SJCRH30 (cell line): ENCODE measurements at regions not wholly inside any gene's neighbourhood (a gene's known extent, or its start where the extent isn't known, plus 50 kb on each side); places are given as distances from the start of the nearest gene placed in this dataset.

Experiments
- DNase-seq, 2 experiments: peaks; one replicate each; pipeline ENCODE4 v3.0.0-alpha.2; 2015 to 2020
- H3K27ac ChIP-seq: fragments of 250-450 bp; sonication (Bioruptor Pico); 2 replicates; pipeline ENCODE4 v1.5.1; 2020; ENCODE audit warnings: mild to moderate bottlenecking, moderate library complexity
- H3K27me3 ChIP-seq: fragments of 250-450 bp; sonication (Bioruptor Pico); 2 replicates; pipeline ENCODE4 v1.5.1; 2020; ENCODE audit warnings: mild to moderate bottlenecking, moderate library complexity
- H3K36me3 ChIP-seq: fragments of 250-450 bp; sonication (Bioruptor Pico); 2 replicates; pipeline ENCODE4 v1.5.1; 2020; ENCODE audit warnings: mild to moderate bottlenecking, moderate library complexity
- H3K4me1 ChIP-seq: fragments of 250-450 bp; sonication (Bioruptor Pico); 2 replicates; pipeline ENCODE4 v1.5.1; 2020; ENCODE audit warnings: mild to moderate bottlenecking, moderate library complexity
- H3K4me3 ChIP-seq: fragments of 250-450 bp; sonication (Bioruptor Pico); 2 replicates; pipeline ENCODE4 v1.5.1; 2020; ENCODE audit warnings: mild to moderate bottlenecking, moderate library complexity
- H3K9me3 ChIP-seq: fragments of 250-450 bp; sonication (Bioruptor Pico); replicated peaks from 2 replicates; pipeline ENCODE4 v1.5.1; 2020; ENCODE audit warnings: mild to moderate bottlenecking, moderate library complexity

DNA sequence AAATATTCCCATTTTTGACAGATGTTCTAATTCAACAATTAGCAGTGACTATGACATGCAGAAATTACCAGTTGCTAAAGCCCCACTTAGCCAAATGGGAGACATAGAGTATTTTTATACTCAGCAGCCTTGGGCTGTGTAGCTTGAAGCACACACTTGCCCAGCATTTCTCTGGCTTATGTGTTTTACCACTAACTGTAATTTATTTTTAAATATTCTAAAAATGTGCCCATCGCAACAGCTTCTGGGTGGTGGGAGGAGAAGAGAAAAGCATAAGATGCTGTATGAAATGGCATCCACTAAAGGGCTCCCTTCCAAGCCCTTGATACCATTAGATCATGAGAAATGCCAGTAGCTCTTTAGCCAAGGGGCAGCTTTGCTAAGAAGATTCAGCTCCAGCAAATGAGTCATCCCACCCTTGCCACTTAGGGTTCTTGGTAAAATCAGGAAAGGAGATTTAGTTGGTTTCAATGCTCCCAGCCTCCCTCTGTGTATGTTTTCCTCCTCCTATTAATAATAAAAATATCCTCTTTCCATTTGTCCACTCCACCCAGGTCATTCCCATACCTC, 462.7 kb upstream of the DEPDC1 start:
- no peak overlapping the region for H3K27ac ChIP-seq
- DNase-seq: no peak
- no peaks in the 10 kb centered on the region for H3K27me3 ChIP-seq
- no peaks in the 10 kb centered on the region for H3K9me3 ChIP-seq
- H3K4me3 ChIP-seq: no peak overlapping the region
- no peaks in the 10 kb centered on the region for H3K36me3 ChIP-seq
- no peaks in the 10 kb centered on the region for H3K4me1 ChIP-seq

DNA sequence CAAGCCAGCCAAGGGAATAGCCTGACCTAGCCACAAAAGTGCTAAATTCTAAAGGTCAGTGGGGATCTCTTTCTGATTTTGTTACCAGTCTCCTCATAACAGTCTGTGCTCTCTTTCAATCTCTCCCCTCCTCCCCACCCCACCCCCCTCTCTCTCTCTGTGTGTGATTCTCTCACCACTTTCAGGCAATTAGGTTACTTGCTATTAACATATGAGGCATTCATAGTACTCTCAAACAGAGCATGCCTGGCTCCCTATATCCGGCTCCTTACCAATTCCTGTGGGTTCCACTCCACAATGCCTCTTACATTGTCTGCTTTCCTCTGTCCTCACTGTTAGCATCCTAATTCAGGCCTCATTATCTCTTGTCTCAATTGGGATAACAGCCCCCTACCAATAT, 464.3 kb upstream of the DEPDC1 start:
- Histone ChIP-seq H3K4me3 (no peak overlapping the region), H3K4me1 (no peaks in the 10 kb centered on the region), H3K27ac (no peak overlapping the region), H3K27me3 (no peaks in the 10 kb centered on the region), H3K36me3 (no peaks in the 10 kb centered on the region), H3K9me3 (no peaks in the 10 kb centered on the region)
- no peak for DNase-seq

DNA sequence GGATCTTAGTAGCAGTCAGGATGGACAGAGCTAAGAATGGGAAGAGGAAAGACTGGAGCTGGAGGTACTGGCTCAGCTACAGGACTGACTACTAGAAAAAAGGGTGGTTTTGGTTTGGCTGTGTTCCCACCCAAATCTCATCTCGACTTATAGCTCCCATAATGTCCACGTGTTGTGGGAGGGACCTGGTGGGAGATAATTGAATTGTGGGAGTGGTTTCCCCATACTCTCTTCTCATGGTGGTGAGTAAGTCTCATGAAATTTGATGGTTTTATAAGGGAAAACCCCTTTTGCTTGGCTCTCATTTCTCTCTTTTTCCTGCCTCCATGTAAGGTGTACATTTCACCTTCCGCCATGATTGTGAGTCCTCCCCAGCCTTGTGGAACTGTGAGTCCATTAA, 466.5 kb upstream of the DEPDC1 start:
- Histone ChIP-seq H3K9me3 (no peaks in the 10 kb centered on the region), H3K27ac (no peak overlapping the region), H3K27me3 (no peaks in the 10 kb centered on the region), H3K4me1 (no peaks in the 10 kb centered on the region), H3K4me3 (no peak overlapping the region), H3K36me3 (no peaks in the 10 kb centered on the region)
- no peak for DNase-seq

DNA sequence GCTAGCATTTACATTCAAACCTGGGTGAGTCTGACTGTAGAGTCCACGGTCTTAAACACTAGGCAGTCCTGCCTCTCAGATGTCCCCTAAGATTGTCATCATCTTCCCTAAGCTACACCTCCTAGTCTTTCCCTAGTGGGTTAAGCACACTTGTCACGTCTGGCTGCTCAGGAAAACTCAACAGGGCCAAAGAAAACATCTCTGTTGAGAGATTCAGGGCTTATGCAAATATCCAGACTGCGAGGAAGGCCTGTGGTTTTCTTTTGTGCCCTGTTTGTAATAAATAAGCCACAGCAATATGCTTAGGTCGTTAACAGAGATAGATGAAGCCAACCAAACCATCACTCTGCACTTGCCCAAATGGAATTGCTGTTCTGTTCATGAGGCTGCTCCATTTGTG, 472.6 kb upstream of the DEPDC1 start:
- Histone ChIP-seq H3K4me3 (no peak overlapping the region), H3K27me3 (no peaks in the 10 kb centered on the region), H3K4me1 (no peaks in the 10 kb centered on the region), H3K36me3 (no peaks in the 10 kb centered on the region), H3K9me3 (no peaks in the 10 kb centered on the region), H3K27ac (no peak overlapping the region)
- no peak for DNase-seq

DNA sequence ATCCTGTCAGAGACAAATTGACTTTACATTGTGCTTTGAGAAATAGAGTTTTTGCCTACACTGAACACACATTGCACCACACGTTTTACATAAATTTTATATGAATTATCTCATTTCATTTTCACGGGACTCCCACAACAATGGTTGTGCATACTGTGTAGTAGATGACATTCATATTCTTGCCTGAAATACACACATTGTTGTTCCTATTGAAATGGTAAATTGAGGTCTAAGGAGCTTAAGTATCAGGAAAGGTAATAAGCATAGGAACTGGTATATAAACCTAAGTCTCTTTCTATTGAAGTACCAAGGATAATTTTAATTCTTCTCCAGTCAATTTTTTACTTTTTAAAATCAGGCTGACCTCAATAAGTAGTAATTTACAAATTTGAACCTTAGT, 473.7 kb upstream of the DEPDC1 start:
- Histone ChIP-seq H3K4me3 (no peak overlapping the region), H3K27me3 (no peaks in the 10 kb centered on the region), H3K27ac (no peak overlapping the region), H3K36me3 (no peaks in the 10 kb centered on the region), H3K9me3 (no peaks in the 10 kb centered on the region), H3K4me1 (no peaks in the 10 kb centered on the region)
- DNase-seq: no peak

DNA sequence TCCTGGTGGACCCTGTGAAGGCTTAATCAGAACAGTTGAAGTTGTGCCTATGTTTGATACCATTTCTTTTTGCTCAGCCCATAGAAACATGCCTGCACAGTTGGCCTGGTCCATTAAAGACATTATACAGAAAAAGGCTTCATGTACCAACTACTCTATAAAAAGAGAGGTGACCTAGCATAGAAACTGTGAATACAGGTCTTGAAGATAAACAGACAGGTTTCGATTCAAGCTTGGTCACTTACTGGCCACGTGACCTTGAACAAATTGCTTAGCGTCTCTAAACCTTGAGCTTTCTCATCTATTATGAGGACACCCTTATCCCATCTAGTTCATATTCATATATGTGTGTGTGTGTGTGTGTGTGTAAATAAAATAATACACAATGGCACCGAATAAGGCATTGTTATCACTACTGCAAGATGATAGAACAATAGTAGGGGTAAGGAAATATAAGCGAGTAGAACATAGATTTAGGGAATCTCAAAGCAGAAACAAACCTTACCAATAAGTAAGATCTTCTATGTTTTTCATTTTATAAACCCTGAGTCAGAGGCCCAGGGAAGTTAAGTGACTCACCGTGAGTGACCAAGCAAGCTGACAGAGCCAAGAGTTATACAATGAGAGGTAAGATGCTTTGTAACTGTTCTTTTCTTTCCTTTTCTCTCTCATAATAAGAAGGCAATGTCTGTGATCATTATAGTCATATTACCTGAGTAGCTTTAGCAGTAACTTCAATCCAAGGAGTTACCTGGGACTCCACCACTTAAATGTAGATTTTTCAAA, 476.8 kb upstream of the DEPDC1 start:
- H3K27me3 ChIP-seq: no peaks in the 10 kb centered on the region
- H3K9me3 ChIP-seq: no peaks in the 10 kb centered on the region
- no peak overlapping the region for H3K27ac ChIP-seq
- no peak overlapping the region for H3K4me3 ChIP-seq
- no peaks in the 10 kb centered on the region for H3K4me1 ChIP-seq
- no peaks in the 10 kb centered on the region for H3K36me3 ChIP-seq
- no peak for DNase-seq

DNA sequence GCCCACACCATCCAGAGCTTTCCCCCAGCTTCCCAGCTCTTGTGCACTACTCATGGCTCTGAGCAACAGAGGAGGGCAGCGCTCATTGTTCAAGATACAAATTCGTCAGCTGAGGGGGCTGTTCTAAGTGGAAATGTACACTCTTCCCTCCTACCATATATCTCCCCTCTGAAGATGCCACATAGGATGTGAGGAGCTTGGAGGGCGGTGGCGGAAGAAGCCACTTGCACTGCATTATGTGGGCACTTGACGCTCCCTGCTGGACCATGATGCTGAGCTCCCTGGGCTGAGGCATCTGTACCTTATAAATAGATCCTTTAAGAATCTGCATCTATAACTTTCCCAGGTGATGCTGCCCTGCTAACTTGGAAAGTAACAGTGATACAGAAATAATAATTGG, 477.6 kb upstream of the DEPDC1 start:
- Histone ChIP-seq H3K27ac (no peak overlapping the region), H3K27me3 (no peaks in the 10 kb centered on the region), H3K4me1 (no peaks in the 10 kb centered on the region), H3K36me3 (no peaks in the 10 kb centered on the region), H3K9me3 (no peaks in the 10 kb centered on the region), H3K4me3 (no peak overlapping the region)
- no peak for DNase-seq

DNA sequence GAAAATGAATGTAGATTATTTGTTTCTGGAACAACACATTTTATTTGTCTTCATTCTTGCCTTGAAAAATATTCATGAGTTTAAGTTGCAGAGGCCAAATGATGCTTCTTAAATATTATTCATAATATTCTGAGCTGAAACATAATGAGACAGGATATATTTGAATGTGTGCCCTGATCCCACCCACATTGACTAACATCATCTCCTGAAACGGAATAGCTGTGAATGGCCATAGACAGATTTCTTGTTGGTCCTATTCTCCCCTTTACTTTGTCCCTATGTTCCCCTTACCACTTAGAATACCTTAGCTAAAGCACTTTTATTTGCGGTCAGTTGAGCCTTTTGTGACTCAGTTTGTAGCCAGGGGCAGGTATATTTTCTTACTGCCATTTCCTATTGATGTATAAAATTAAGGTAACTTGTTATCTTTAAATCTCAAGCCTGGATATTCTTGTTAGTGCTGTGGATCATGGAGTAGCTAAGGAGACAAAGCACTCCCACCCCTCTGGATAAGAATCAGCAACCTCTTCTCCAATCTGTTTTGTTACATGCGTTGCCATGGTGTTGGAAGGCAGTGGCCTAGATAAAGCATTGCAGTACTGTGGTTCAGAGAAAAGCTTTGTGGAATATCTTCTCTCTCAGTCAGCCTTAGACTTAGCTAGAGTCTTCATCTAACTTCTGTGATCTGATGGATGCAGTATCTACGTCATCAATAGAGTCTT, 478.5 kb upstream of the DEPDC1 start:
- no peaks in the 10 kb centered on the region for H3K9me3 ChIP-seq

DNA sequence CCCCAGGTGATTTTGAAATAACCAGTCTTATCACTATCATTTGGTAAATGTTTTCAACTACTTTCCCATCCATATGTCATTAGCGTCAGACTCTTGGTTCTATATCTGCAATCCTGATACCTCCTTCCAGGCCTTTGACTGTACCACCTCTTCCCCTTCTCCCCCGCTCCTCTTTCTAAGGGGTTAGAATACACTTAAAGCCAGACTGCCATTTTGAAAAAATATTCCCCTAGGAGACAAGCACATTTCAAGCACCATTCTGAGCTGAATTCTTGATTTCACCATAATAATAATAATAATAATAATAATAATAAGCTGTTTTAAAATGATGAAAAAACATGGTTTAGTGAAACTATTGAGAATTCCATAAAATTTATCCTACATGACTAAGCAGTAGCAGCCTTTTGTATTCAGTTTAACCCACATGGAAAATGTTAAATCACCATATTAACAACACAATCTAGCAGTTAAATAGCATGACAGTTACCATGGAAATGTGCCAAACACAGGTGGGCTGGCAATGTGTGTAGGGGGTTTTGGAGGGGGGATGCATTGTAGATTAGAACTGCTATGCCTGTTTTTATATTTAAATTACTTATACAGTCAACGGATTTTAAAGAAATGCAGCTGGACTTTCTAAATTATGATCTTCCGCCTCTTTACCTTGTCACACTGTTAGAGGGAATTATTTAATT, 480.2 kb upstream of the DEPDC1 start:
- Histone ChIP-seq H3K27ac (no peak overlapping the region), H3K4me3 (no peak overlapping the region), H3K36me3 (no peaks in the 10 kb centered on the region), H3K4me1 (no peaks in the 10 kb centered on the region), H3K27me3 (no peaks in the 10 kb centered on the region), H3K9me3 (no peaks in the 10 kb centered on the region)
- no peak for DNase-seq

More for the DNA sequence above, 478.5 kb upstream of the DEPDC1 start:
- H3K27ac ChIP-seq: no peak overlapping the region
- H3K27me3 ChIP-seq: no peaks in the 10 kb centered on the region
- DNase-seq: no peak
- H3K4me1 ChIP-seq: no peaks in the 10 kb centered on the region
- H3K4me3 ChIP-seq: no peak overlapping the region
- no peaks in the 10 kb centered on the region for H3K36me3 ChIP-seq

DNA sequence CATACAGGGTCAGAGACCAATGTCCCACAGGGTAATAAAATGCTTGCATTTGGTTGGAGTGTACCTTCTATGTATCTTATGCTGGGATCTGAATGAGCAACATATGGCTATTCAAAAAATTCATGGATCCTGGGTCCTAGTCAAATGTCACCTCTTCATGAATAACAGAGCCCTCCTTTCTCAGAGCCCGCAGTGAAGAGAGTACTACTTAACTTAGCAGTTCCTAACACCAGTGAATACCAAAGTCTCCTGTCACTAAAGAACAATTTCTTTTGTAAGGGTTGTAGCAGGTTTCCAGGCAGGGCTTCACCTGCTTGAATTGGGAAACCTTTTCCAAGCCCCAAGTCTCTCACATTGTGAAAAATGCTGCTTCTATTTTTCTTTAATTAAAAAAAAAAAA, 483.0 kb upstream of the DEPDC1 start:
- no peaks in the 10 kb centered on the region for H3K4me1 ChIP-seq
- no peak overlapping the region for H3K27ac ChIP-seq
- H3K4me3 ChIP-seq: no peak overlapping the region
- no peaks in the 10 kb centered on the region for H3K9me3 ChIP-seq
- no peaks in the 10 kb centered on the region for H3K27me3 ChIP-seq
- no peak for DNase-seq
- H3K36me3 ChIP-seq: no peaks in the 10 kb centered on the region

DNA sequence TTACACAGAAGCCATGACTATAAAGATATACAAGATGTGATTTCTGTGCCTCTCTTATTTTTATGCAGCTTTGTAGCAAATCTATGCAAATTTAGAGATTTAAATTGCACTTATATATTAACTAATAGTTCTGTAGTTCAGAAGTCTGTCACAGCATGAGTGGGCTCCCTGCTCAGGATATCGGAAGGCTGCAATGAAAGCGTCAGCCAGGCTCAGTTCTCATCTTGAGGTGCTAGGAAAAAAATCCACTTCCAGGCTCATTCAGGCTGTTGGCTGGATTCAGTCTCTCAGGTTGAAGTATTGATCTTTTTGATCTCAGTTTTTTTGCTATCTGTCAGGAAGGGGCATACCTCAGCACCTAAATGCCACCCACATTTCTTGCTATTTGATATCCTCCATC, 487.4 kb upstream of the DEPDC1 start:
- no peak for DNase-seq
- Histone ChIP-seq H3K4me1 (no peaks in the 10 kb centered on the region), H3K27ac (no peak overlapping the region), H3K4me3 (no peak overlapping the region), H3K27me3 (no peaks in the 10 kb centered on the region), H3K36me3 (no peaks in the 10 kb centered on the region), H3K9me3 (no peaks in the 10 kb centered on the region)

DNA sequence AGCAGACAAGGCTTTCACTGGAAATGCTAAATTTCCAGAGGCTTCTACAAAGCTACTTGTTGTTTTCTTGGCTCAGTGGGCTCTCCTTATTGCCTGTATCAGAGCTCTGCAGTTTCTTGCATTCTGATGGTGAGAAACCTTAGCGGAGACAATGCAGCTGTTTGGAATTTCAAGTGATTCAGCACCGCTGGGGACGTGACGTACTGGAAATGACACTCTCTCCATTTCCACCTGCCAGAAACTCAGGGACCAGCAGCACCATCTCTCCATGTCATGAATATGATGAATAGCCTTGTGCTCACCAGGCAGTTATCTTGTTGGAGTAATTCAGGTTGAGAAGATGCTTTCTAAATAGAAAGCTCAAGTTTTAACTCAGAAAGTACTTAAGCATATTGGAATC, 497.2 kb upstream of the DEPDC1 start:
- Histone ChIP-seq H3K27me3 (no peaks in the 10 kb centered on the region), H3K9me3 (no peaks in the 10 kb centered on the region), H3K4me3 (no peak overlapping the region), H3K27ac (no peak overlapping the region), H3K4me1 (no peaks in the 10 kb centered on the region), H3K36me3 (no peaks in the 10 kb centered on the region)
- DNase-seq: no peak

DNA sequence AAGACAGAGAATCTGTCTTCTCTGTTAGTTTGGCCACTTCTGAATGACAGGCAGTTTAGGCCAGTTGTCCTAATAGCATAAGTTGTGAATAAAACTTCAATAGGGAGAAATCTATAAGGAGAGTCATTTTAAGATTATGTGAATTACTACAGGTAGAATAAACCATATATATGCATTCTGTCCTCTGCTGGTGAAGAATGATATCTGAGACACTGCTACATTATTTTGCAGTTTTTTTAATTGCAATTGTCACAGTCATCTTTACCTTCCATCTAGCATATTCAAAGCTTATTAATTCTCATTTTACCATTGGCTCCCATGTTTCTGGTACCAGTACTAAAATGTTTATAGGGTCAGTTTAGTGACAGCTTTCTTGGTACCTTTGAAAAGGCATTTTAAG, 519.6 kb upstream of the DEPDC1 start:
- H3K4me3 ChIP-seq: no peak overlapping the region
- no peaks in the 10 kb centered on the region for H3K9me3 ChIP-seq
- H3K4me1 ChIP-seq: no peaks in the 10 kb centered on the region
- no peak overlapping the region for H3K27ac ChIP-seq
- no peak for DNase-seq
- H3K27me3 ChIP-seq: no peaks in the 10 kb centered on the region
- no peaks in the 10 kb centered on the region for H3K36me3 ChIP-seq

DNA sequence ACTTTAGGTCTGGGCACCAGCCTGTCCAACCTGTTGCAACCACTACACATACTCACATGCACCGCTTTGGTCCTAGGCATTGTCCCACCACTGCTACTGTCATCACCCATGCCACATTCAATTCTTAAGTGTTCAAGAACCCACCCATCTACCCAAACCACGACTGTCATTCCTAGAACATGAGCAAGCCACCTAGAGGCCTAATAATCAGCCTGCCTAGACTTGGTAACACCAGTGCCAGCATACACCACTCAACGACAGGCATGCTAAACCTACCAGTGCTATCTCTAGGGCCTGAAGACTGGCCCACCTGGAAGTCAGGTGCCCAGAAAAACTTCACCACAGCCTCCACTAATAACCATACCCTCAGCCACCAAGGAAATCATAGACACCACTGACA, 532.8 kb upstream of the DEPDC1 start:
- Histone ChIP-seq H3K4me3 (no peak overlapping the region), H3K4me1 (no peaks in the 10 kb centered on the region), H3K9me3 (no peaks in the 10 kb centered on the region; the same call in 1 of the 2 replicates), H3K27me3 (no peaks in the 10 kb centered on the region; the same call in 1 of the 2 replicates), H3K27ac (no peak overlapping the region), H3K36me3 (no peaks in the 10 kb centered on the region)
- no peak for DNase-seq

DNA sequence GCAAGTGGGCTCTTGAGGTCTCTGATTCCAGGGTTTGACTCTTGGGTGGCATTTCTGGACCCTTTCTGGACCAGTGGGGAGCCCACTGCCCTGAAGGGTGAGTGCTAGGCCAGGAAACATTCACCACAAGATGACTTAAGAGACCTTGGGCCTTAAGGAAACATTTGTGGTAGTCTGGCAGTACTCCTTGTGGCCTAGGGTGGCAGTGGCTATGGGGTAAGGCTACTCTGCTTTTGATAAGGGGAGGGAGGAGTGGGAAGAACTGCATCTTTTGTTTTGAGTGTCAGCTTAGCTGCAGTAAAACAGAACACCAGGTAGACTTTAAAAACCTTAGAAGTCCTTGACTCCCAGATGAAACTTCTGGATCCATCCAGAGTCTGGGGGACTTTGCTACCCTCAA, 529.3 kb upstream of the LRRC7 start:
- Histone ChIP-seq H3K4me1 (no peaks in the 10 kb centered on the region), H3K27me3 (no peaks in the 10 kb centered on the region), H3K4me3 (no peak overlapping the region), H3K27ac (no peak overlapping the region), H3K9me3 (no peaks in the 10 kb centered on the region), H3K36me3 (no peaks in the 10 kb centered on the region)
- no peak for DNase-seq
